HG03175 (cell line): ENCODE measurements at regions not wholly inside any gene's neighbourhood (a gene's known extent, or its start where the extent isn't known, plus 50 kb on each side); places are given as distances from the start of the nearest gene placed in this dataset.
"Not testable (repeated sequence)": the region's sequence is repeated elsewhere in the genome, so short reads cannot be mapped to it uniquely, and the experiment has no call there.

Source experiments
- ATAC-seq: cut with Tn5 transposase; IDR thresholded peaks from one replicate; pipeline ENCODE4 v1.9.1; 2021; ENCODE audit warnings: mild to moderate bottlenecking, moderate library complexity; ENCODE audit not compliant: unreplicated experiment

- no peak for ATAC-seq
Observed at GRCh38 chr7:119748991-119749390, 524.0 kb upstream of the KCND2 start.

- ATAC-seq = no peak
Observed at GRCh38 chr7:119756687-119757086, 516.3 kb upstream of the KCND2 start.

- ATAC-seq = no peak
Observed at GRCh38 chr7:119758254-119758653, 514.7 kb upstream of the KCND2 start.

GRCh38 chr7:119761776-119762175 is 511.2 kb upstream of the KCND2 start:
- no peak for ATAC-seq

GRCh38 chr7:119782286-119782685 is 490.7 kb upstream of the KCND2 start:
- no peak for ATAC-seq

DNA sequence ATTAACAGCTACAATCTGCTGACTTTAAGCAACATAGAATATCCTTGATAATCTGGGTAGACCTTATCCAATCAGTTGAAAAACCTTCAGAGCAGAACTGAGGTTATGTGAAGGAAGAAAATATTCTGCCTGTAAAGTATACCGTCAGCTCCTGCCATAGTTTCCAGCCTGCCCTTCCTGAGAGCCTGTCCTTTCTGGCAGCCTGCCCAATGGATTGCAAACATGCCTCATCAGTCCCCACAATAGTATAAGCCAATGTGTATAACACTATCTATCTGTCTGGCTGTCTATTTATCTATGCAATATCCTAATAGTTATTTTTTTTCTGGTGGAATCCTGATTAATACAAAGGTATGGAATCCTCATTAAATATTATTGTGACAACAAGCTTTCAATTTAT is 489.2 kb upstream of the KCND2 start:
- no peak for ATAC-seq

GRCh38 chr7:119802147-119802546 is 470.8 kb upstream of the KCND2 start:
- no peak for ATAC-seq

DNA sequence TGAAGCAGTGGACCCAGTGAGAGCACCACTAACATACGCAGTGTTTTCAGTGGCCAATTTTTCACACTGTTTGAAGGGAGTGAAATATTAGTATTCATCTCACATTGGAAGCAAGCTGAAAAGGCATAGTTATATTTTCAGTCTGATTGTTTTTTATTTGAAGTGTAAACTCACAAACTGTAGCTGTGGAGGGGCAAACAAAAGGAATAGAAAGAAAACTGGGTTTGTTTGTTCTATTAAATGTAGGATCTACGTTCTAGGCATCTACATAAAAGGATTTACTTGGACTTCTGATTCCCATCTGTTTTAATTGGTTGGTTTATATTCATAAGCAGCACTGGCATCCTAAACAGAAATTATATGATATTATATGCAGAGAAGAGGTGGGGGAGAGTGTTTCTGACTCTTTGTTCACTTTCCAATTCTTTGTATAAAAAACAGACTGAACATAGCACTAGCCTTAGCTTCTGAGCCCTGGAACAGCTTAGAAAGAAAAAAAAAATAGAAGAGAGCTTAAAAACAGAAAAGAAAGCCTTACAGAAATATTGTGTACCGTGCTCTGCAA is 447.8 kb upstream of the KCND2 start:
- ATAC-seq = no peak

GRCh38 chr7:119826547-119826946 is 446.4 kb upstream of the KCND2 start:
- no peak for ATAC-seq

- ATAC-seq = no peak
Observed at GRCh38 chr7:119838444-119838843, 434.5 kb upstream of the KCND2 start.

DNA sequence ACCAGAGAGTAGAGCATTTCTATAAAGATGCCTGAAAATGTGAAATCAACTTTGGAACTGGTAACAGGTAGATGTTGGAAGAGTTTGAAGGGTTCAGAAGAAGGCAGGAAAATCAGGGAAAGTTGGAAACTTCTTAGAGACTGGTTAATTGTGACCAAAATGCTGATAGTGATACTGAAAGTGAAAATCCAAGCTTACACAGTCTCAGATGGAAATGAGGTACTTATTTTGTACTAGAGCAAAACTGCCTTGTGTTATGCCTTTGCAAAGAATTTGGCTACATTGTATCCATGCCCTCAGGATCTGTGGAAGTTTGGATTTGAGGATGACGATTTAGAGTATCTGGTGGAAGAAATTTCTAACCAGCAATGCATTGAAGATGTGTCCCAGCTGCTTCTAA is 430.6 kb upstream of the KCND2 start:
- no peak for ATAC-seq

- no peak for ATAC-seq
Observed at GRCh38 chr7:119842786-119843185, 430.2 kb upstream of the KCND2 start.

GRCh38 chr7:119861385-119861784 is 411.6 kb upstream of the KCND2 start:
- ATAC-seq = no peak

DNA sequence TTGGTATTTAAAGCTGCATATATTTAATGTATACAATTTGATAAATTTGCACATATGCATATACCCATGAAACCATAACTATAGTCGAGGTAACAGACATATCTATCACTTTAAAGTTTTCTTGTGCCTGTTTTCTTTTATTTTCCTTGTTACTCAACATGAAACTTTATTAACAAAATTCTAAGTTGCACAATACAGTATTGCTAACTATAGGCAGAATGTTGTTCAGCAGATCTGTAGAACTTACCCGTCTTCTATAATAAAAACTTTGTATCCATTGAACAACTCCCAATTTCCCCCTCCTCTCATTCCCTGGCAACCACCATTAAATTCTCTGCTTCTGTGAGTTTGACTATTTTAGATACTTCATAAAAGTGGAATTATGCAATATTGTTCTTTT is 404.6 kb upstream of the KCND2 start:
- no peak for ATAC-seq

GRCh38 chr7:119879835-119880234 is 393.1 kb upstream of the KCND2 start:
- ATAC-seq = no peak

DNA sequence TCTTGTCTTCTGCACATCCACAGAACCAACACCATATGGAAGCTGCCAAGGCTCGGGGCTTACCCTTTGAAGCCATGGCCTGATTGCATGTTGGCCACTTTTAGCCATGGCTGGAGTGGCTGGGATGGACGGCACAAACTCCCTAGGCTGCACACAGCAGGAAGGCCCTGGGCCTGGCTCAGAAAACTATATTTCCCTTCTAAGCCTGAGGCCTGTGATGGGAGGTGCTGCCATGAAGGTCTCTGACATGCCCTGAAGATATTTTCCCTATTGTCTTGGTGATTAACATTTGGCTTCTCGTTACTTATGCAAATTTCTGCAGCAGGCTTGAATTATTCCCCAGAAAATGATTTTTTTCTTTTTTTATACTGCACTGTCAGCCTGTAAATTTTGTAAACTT is 387.0 kb upstream of the KCND2 start:
- no peak for ATAC-seq

DNA sequence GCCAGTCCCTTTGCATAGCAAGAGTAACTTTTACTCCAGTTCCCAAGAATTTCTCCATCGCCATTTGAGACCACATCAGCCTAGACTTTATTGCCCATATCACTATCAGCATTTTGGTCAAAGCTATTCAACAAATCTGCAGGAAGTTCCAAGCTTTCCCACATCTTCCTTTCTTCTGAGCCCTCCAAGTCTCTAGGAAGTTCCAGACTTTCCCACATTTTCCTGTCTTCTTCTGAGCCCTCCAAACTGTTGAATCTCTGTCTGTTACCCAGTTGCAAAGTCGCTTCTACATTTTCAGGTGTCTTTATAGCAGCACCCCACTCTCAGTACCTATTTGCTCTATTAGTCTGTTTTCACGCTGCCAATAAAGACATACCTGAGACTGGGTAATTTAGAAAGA is 386.4 kb upstream of the KCND2 start:
- ATAC-seq = not testable (repeated sequence)

DNA sequence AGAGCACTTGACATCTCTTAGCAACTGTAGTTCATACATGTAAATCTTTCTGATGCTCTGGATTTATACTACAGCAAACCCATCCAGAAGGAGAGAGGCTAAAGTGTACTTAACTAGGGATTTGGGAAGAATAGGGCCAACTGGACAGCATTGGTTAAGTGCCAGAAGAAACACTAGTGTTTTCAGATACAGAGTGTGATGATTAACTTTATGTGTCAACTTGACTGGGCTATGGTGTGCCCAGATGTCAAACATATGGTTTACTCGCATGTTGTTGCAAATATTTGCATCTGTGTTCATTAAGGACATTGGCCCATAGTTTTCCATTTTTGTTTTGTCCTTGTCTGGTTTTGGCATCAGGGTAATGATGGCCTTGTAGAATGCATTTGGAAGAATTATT is 384.7 kb upstream of the KCND2 start:
- no peak for ATAC-seq

GRCh38 chr7:119890631-119891030 is 382.3 kb upstream of the KCND2 start:
- ATAC-seq = no peak

DNA sequence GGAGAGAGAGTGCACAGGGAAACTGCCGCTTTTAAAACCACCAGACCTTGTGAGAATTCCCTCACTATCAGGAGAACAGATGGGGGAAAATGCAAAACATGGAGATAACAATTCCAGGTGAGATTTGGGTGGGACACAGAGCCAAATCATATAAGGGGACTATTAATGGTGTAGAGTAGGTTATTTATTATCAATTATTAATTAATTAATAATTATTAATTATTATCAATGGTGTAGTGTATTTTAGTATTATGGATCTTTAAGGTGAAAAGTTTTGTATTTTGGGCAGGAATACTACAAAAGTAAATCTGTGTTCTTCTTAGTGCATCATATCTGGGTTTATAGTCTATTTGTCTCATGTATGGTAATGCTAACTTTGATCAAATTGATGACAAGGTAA is 377.7 kb upstream of the KCND2 start:
- no peak for ATAC-seq

- ATAC-seq = no peak
Observed at GRCh38 chr7:119896386-119896785, 376.6 kb upstream of the KCND2 start.

DNA sequence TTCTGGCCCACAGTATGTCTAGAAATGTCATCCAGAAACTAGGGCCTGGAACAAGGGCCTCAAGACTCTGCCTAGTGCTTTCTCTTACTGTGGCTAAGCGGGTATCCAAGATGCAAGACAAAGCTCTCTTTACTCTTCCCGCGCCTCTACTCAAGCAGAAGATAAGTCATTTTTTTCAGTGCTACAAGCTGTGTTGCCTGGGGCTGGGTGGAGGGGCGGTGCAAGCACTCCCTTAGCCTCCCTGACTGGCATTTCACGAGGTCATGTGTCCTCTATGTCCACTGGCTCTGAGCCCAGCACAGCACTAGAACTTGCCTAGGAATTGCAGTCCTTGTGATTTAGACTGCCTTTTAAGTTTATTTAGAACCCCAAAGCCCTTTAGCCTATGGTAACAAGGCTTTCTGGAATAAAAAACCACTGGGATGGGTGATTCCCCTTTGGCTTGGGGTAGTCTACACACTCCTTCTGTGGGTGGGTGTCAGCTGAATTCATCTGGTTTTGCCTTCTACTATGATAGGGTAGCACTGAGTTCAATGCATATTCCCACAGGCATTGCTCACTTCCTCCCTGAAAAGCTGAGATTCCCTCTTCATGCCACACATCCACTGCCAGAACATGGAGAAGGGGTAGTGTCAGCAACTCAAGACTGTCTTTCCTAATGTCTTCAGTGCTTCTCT is 371.8 kb upstream of the KCND2 start:
- no peak for ATAC-seq

DNA sequence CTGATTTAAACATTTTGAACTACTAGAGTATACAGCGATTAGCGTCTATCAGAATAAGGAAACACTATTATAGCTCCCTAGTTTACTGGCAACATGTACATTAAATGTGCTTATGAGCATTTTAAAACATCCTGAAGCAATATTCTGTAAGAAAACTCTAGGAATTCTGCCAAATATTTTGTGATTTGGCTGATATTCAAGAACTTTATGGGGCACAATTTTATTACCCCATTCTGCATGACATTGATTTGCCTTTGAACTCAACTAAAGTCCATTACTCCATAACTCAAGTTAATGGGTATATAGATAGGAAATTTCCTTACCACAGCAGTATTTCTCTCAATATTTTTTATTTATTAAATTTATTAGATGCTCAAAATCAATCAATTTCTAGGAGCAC is 369.9 kb upstream of the KCND2 start:
- no peak for ATAC-seq
